ENCODE measurements at regions not wholly inside any gene's neighbourhood (a gene's known extent, or its start where the extent isn't known, plus 50 kb on each side); places are given as distances from the start of the nearest gene placed in this dataset.

- in situ Hi-C loops (cut with MboI; ENCODE audit: low pct_unique_long_range_greater_than_20kb, low sequenced_read_pairs, unreplicated experiment) = no loop called here
- DNase-seq (ENCODE audit: low spot score) = no peak
- no peak for TF ChIP-seq CTCF (IDR thresholded peaks at IDR 0.05; ENCODE audit: extremely low read depth, insufficient read depth, missing control alignments)
Observed at GRCh38 chr18:78393086-78393862, 586.3 kb upstream of the SALL3 start.

- no peak for TF ChIP-seq CTCF (IDR thresholded peaks at IDR 0.05; ENCODE audit: extremely low read depth, insufficient read depth, missing control alignments)
- no peak for DNase-seq (ENCODE audit: low spot score)
- in situ Hi-C loops (cut with MboI; ENCODE audit: low pct_unique_long_range_greater_than_20kb, low sequenced_read_pairs, unreplicated experiment) = no loop called here
Observed at GRCh38 chr18:78396077-78396476, 583.5 kb upstream of the SALL3 start.

GRCh38 chr18:78396756-78397155 lies 582.9 kb upstream of the SALL3 start:
- TF ChIP-seq CTCF (IDR thresholded peaks at IDR 0.05; ENCODE audit: extremely low read depth, insufficient read depth, missing control alignments) = no peak
- no peak for DNase-seq (ENCODE audit: low spot score)
- in situ Hi-C loops (cut with MboI; ENCODE audit: low pct_unique_long_range_greater_than_20kb, low sequenced_read_pairs, unreplicated experiment) = no loop called here

- no peak for TF ChIP-seq CTCF (IDR thresholded peaks at IDR 0.05; ENCODE audit: extremely low read depth, insufficient read depth, missing control alignments)
- DNase-seq (ENCODE audit: low spot score) = no peak
- in situ Hi-C loops (cut with MboI; ENCODE audit: low pct_unique_long_range_greater_than_20kb, low sequenced_read_pairs, unreplicated experiment) = no loop called here
Observed at GRCh38 chr18:78399992-78400503, 579.6 kb upstream of the SALL3 start.

GRCh38 chr18:78402440-78402839 lies 577.2 kb upstream of the SALL3 start:
- no peak for TF ChIP-seq CTCF (IDR thresholded peaks at IDR 0.05; ENCODE audit: extremely low read depth, insufficient read depth, missing control alignments)
- in situ Hi-C loops (cut with MboI; ENCODE audit: low pct_unique_long_range_greater_than_20kb, low sequenced_read_pairs, unreplicated experiment) = no loop called here

GRCh38 chr18:78402966-78403365 lies 576.7 kb upstream of the SALL3 start:
- in situ Hi-C loops (cut with MboI; ENCODE audit: low pct_unique_long_range_greater_than_20kb, low sequenced_read_pairs, unreplicated experiment) = no loop called here
- DNase-seq (ENCODE audit: low spot score) = no peak
- TF ChIP-seq CTCF (IDR thresholded peaks at IDR 0.05; ENCODE audit: extremely low read depth, insufficient read depth, missing control alignments) = no peak

More at GRCh38 chr18:78402440-78402839, 577.2 kb upstream of the SALL3 start:
- no peak for DNase-seq (ENCODE audit: low spot score)
